OCI-LY7 (cell line): ENCODE measurements at regions not wholly inside any gene's neighbourhood (a gene's known extent, or its start where the extent isn't known, plus 50 kb on each side); places are given as distances from the start of the nearest gene placed in this dataset.
"Not testable (repeated sequence)": the region's sequence is repeated elsewhere in the genome, so short reads cannot be mapped to it uniquely, and the experiment has no call there.

Experiments
- BruUV-seq: library from RNA; stranded (reverse); fragments of 400-500 nt; replicated peaks from 2 replicates; lab custom pipeline; 2021; lab: Mats Ljungman, UMichigan
- CTCF ChIA-PET: fragments of 300-600 bp; sonication (Branson Sonifier 250); formaldehyde crosslinking; loops from one replicate; lab custom pipeline; 2022; ENCODE audit warnings: antibody characterized with exemption; ENCODE audit not compliant: unreplicated experiment; lab: Charles Lee
- POLR2A ChIA-PET: fragments of 300-600 bp; sonication (Branson Sonifier 250); formaldehyde crosslinking; loops from one replicate; lab custom pipeline; 2022; ENCODE audit warnings: antibody characterized with exemption; lab: Charles Lee
- DNase-seq: peaks from one replicate; pipeline ENCODE4 v3.0.0-alpha.2; 2015; ENCODE audit warnings: low spot score
- H2AFZ ChIP-seq: fragments of 200-600 bp; sonication (generic), shearing (Covaris generic); 2 replicates; pipeline ENCODE4 v1.6.1; 2014; ENCODE audit warnings: mild to moderate bottlenecking, antibody characterized with exemption, low read length, moderate library complexity
- H3K27ac ChIP-seq: fragments of 200-600 bp; sonication (generic); 2 replicates; pipeline ENCODE4 v1.5.1; 2014; ENCODE audit warnings: mixed run types, low read depth, mild to moderate bottlenecking, moderate library complexity, low read length, inconsistent platforms; ENCODE audit not compliant: poor library complexity, severe bottlenecking
- H3K36me3 ChIP-seq: fragments of 200-600 bp; sonication (generic); 2 replicates; pipeline ENCODE4 v1.6.1; 2014; ENCODE audit warnings: mild to moderate bottlenecking, antibody characterized with exemption, low read length, moderate library complexity, mixed read lengths; ENCODE audit not compliant: insufficient read depth
- H3K4me1 ChIP-seq: fragments of 200-600 bp; sonication (generic); 2 replicates; pipeline ENCODE4 v1.5.1; 2014; ENCODE audit warnings: mild to moderate bottlenecking, low read length; ENCODE audit not compliant: insufficient read depth, poor library complexity, severe bottlenecking
- H3K4me2 ChIP-seq: fragments of 200-600 bp; sonication (generic); 2 replicates; pipeline ENCODE4 v1.6.1; 2014; ENCODE audit warnings: mild to moderate bottlenecking, low read length
- H3K4me3 ChIP-seq: fragments of 200-600 bp; sonication (generic); 2 replicates; pipeline ENCODE4 v1.5.1; 2014; ENCODE audit warnings: mild to moderate bottlenecking, low read depth, low read length; ENCODE audit not compliant: poor library complexity, severe bottlenecking
- H3K79me2 ChIP-seq: fragments of 200-600 bp; sonication (generic); 2 replicates; pipeline ENCODE4 v1.6.1; 2016; ENCODE audit warnings: low read depth, mild to moderate bottlenecking, low read length, moderate library complexity, mixed read lengths; ENCODE audit not compliant: insufficient read depth
- H3K9me2 ChIP-seq: fragments of 200-600 bp; sonication (generic); 2 replicates; pipeline ENCODE4 v1.6.1; 2016; ENCODE audit warnings: mild to moderate bottlenecking, low read length, mixed read lengths; ENCODE audit not compliant: insufficient read depth
- H3K9me3 ChIP-seq: fragments of 200-600 bp; sonication (generic); 2 replicates; pipeline ENCODE4 v1.6.1; 2014; ENCODE audit warnings: mild to moderate bottlenecking, mixed run types, low read length, mixed read lengths
- H4K20me1 ChIP-seq: fragments of 200-600 bp; sonication (generic); 2 replicates; pipeline ENCODE4 v1.6.1; 2014; ENCODE audit warnings: mild to moderate bottlenecking, antibody characterized with exemption, low read length, moderate library complexity, mixed read lengths; ENCODE audit not compliant: insufficient read depth
- EZH2phosphoT487 ChIP-seq: fragments of 200-600 bp; sonication (generic); IDR thresholded peaks from 2 replicates; pipeline ENCODE4 v1.6.1; 2018; ENCODE audit warnings: low read depth, borderline replicate concordance, mild to moderate bottlenecking, mixed run types, antibody characterized with exemption, low read length, moderate library complexity, mixed read lengths
- intact Hi-C: fragments of 100-400 bp; cut with micrococcal nuclease; formaldehyde crosslinking; loops from one replicate; pipeline ENCODE4 v1.10.0; 2022; ENCODE audit not compliant: unreplicated experiment
- TF ChIP-seq, protein P1 (sequence below): fragments of 200-600 bp; sonication (generic); conservative IDR thresholded peaks from 2 replicates; pipeline ENCODE4 v1.5.1; 2014; ENCODE audit warnings: mild to moderate bottlenecking, antibody characterized with exemption, low read length, moderate library complexity, mixed read lengths

DNA sequence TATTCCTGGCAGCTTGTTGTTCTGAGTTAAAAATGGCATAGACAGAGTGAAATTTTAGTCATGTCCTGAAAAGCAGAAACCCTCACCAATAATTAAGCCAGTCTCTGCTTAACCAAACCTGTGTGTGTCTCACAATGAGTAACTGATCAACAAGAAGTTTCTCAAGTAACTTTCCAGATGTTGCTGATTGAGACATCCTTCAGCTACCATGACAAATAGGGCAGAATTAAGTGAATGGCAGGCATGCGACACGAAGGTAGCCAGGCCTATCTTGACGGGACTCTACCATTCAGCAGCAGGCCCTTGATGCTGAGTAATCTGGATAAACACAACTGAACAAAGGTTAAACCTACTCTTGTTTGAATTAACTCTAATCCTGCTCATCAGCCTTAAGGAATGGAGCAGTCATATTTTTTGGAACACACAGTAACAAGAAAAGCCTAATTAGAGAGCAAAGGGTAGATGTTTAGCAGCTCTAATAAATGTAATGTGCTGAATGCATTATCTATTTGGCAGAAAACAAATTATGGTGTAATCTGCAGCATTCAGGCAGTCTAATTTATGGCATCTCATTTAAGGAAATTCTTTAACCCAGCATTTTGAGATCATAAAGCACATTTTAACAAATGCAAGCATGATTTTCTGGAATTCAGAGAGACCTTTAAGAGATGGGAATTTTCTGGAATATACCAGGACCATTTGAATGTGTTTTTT is 159.5 kb upstream of the EPHA4 start:
- no peaks in the 10 kb centered on the region for H3K9me2 ChIP-seq
- CTCF ChIA-PET: no interaction called here
- no peak for TF ChIP-seq EZH2phosphoT487
- TF ChIP-seq, protein P1, sequence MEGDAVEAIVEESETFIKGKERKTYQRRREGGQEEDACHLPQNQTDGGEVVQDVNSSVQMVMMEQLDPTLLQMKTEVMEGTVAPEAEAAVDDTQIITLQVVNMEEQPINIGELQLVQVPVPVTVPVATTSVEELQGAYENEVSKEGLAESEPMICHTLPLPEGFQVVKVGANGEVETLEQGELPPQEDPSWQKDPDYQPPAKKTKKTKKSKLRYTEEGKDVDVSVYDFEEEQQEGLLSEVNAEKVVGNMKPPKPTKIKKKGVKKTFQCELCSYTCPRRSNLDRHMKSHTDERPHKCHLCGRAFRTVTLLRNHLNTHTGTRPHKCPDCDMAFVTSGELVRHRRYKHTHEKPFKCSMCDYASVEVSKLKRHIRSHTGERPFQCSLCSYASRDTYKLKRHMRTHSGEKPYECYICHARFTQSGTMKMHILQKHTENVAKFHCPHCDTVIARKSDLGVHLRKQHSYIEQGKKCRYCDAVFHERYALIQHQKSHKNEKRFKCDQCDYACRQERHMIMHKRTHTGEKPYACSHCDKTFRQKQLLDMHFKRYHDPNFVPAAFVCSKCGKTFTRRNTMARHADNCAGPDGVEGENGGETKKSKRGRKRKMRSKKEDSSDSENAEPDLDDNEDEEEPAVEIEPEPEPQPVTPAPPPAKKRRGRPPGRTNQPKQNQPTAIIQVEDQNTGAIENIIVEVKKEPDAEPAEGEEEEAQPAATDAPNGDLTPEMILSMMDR: no peak
- no peak overlapping the region for H3K27ac ChIP-seq
- H3K9me3 ChIP-seq: no peaks in the 10 kb centered on the region
- no peak overlapping the region for H2AFZ ChIP-seq
- H3K79me2 ChIP-seq: no peaks in the 10 kb centered on the region
- H3K4me3 ChIP-seq: no peak overlapping the region
- no peaks in the 10 kb centered on the region for H3K4me1 ChIP-seq
- POLR2A ChIA-PET: no interaction called here
- H4K20me1 ChIP-seq: no peaks in the 10 kb centered on the region
- intact Hi-C loops: no loop called here
- BruUV-seq: no TSS peak
- no peak overlapping the region for H3K4me2 ChIP-seq
- no peak for DNase-seq
- no peaks in the 10 kb centered on the region for H3K36me3 ChIP-seq

DNA sequence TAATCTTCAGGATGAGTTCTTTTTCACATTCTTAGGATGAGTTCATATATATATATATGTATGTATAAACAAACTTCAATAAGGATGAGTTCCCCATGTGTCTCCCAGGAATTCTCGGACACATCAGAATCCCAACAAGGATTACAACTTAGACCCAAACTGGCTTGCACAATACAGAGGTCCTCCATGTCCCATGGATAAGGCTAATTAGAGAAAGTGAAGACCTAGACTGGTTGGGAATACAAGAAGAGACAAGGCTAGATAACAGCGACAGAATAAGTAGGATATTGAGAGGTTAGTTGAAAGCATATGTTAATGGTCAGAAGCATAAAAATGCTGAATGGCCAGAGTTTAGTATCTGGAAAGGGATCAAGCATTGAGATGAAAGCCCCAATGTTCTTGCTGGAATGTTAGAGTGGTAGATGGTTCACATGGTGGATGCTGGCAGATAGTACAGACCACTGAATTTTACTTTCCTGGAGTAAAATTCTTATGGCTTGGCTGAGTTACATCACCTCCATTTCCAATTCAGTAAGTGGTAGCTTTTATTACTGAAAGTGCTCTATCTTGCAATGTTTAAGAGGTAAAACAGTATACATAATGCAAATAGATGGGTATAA is 154.9 kb upstream of the EPHA4 start:
- no peak overlapping the region for H3K27ac ChIP-seq
- H2AFZ ChIP-seq: no peak overlapping the region
- POLR2A ChIA-PET: no interaction called here
- CTCF ChIA-PET: no interaction called here
- H3K9me3 ChIP-seq: no peaks in the 10 kb centered on the region
- no peaks in the 10 kb centered on the region for H3K4me1 ChIP-seq
- H3K4me2 ChIP-seq: no peak overlapping the region
- no peaks in the 10 kb centered on the region for H3K9me2 ChIP-seq
- no peaks in the 10 kb centered on the region for H3K36me3 ChIP-seq
- no TSS peak for BruUV-seq
- intact Hi-C loops: no loop called here
- TF ChIP-seq, protein P1: no peak
- no peak for TF ChIP-seq EZH2phosphoT487
- H4K20me1 ChIP-seq: no peaks in the 10 kb centered on the region
- no peaks in the 10 kb centered on the region for H3K79me2 ChIP-seq
- H3K4me3 ChIP-seq: no peak overlapping the region
- DNase-seq: no peak

DNA sequence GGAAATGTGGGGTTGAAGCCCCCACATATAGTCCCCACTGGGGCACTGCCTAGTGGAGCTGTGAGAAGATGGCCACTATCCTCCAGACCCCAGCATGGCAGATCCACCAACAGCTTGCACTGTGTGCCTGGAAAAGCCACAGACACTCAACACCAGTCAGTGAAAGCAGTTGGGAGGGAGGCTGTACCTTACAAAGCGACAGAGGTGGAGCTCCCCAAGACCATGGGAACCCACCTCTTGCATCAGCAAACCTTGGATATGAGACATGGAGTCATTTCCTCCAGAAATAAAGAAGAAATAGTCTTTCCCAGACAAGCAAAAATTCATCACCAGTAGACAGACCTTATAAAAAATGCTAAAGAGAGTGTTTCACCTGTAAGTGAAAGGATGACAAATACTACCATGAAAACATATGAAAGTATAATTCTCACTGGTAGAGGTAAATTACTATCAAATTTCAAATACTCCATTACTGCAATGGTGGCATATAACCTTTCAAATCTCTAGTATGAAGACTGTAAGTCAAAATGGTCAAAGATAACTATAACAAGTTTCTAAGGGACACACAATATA is 152.6 kb upstream of the EPHA4 start:
- DNase-seq: no peak
- H3K4me1 ChIP-seq: no peaks in the 10 kb centered on the region
- no TSS peak for BruUV-seq

DNA sequence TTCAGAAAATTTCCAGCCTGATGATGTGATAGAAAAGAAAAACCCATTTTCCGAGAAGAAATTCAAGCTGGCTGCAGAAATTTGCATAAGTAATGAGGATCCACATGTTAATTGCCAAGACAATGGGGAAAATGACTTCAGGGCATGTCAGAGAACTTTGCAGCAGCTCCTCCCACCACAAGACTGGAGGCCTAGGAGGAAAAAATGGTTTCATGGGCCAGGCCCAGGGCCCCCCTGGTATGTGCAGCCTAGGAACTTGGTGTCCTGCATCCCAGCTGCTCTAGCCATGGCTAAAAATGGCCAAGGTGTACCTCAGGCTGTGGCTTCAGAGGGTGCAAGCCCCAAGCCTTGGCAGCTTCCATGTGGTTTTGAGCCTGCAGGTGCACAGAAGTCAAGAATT is 152.0 kb upstream of the EPHA4 start:
- H3K4me2 ChIP-seq, DNase-seq, H3K4me3 ChIP-seq, H3K27ac ChIP-seq, POLR2A ChIA-PET, H2AFZ ChIP-seq, H4K20me1 ChIP-seq, CTCF ChIA-PET, H3K4me1 ChIP-seq, H3K36me3 ChIP-seq, BruUV-seq, H3K9me3 ChIP-seq, H3K79me2 ChIP-seq, H3K9me2 ChIP-seq, intact Hi-C loops: not testable (repeated sequence)

More for the DNA sequence above, 152.6 kb upstream of the EPHA4 start:
- ChIA-PET CTCF (no interaction called here), POLR2A (no interaction called here)
- H3K9me2 ChIP-seq: no peaks in the 10 kb centered on the region
- H3K36me3 ChIP-seq: no peaks in the 10 kb centered on the region
- H3K27ac ChIP-seq: no peak overlapping the region
- no peaks in the 10 kb centered on the region for H3K79me2 ChIP-seq
- no peak overlapping the region for H3K4me2 ChIP-seq
- TF ChIP-seq EZH2phosphoT487: no peak
- TF ChIP-seq, protein P1: no peak
- H4K20me1 ChIP-seq: no peaks in the 10 kb centered on the region
- no peak overlapping the region for H2AFZ ChIP-seq
- H3K9me3 ChIP-seq: no peaks in the 10 kb centered on the region
- intact Hi-C loops: no loop called here
- no peak overlapping the region for H3K4me3 ChIP-seq
